ENCODE measurements at regions not wholly inside any gene's neighbourhood (a gene's known extent, or its start where the extent isn't known, plus 50 kb on each side); places are given as distances from the start of the nearest gene placed in this dataset.

DNA sequence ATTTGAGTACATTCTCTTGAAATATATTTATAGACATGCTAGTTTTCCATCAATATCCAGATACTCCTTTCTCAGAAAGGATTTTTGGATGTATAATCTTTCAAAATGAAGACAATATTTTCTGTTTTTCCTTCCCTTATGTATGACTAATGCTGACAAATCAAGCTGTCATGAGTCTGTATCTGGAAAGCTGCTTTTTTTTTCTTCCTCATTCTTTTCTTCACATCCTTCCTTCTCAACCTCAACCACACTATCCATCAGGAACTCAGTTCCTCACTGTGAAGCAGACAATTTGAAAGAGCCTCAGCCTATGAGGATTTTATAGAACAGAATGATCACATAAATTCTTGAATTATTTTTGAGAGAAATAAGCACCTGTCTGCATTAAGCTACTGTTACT, 335.9 kb upstream of the EPHA6 start:
- TF ChIP-seq EZH2 (IDR thresholded peaks at IDR 0.05; ENCODE audit: insufficient read depth, low read length): no peak
- TF ChIP-seq, protein P1, sequence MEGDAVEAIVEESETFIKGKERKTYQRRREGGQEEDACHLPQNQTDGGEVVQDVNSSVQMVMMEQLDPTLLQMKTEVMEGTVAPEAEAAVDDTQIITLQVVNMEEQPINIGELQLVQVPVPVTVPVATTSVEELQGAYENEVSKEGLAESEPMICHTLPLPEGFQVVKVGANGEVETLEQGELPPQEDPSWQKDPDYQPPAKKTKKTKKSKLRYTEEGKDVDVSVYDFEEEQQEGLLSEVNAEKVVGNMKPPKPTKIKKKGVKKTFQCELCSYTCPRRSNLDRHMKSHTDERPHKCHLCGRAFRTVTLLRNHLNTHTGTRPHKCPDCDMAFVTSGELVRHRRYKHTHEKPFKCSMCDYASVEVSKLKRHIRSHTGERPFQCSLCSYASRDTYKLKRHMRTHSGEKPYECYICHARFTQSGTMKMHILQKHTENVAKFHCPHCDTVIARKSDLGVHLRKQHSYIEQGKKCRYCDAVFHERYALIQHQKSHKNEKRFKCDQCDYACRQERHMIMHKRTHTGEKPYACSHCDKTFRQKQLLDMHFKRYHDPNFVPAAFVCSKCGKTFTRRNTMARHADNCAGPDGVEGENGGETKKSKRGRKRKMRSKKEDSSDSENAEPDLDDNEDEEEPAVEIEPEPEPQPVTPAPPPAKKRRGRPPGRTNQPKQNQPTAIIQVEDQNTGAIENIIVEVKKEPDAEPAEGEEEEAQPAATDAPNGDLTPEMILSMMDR (IDR thresholded peaks at IDR 0.05; ENCODE audit: insufficient read depth, low read depth, low read length): no peak

All from astrocyte (in vitro differentiated cells and primary cell).